Liver (tissue), 7 donors: ENCODE measurements at regions not wholly inside any gene's neighbourhood (a gene's known extent, or its start where the extent isn't known, plus 50 kb on each side); places are given as distances from the start of the nearest gene placed in this dataset.

ENCODE experiments used
- DNase-seq: peaks from one replicate; pipeline ENCODE4 v3.0.0-alpha.2; 2017; ENCODE audit warnings: low spot score
- H3K27ac ChIP-seq, 2 donors: one replicate each; pipeline ENCODE4 v1.7.0; 2013; ENCODE audit warnings: inconsistent platforms in 2 of 2, low read length in 2 of 2, control low read depth in 1 of 2, low read depth in 1 of 2, mild to moderate bottlenecking in 1 of 2
- H3K27me3 ChIP-seq, 4 donors: one replicate each; pipeline versions ENCODE4 v1.6.1 to v1.7.0; 2013; ENCODE audit warnings: low read length in 3 of 4, inconsistent platforms in 1 of 4, mild to moderate bottlenecking in 1 of 4, moderate library complexity in 1 of 4; ENCODE audit not compliant: control insufficient read depth in 4 of 4, insufficient read depth in 4 of 4
- H3K36me3 ChIP-seq, 4 donors: one replicate each; pipeline versions ENCODE4 v1.6.1 to v1.7.0; 2013; ENCODE audit warnings: low read length in 3 of 4, mild to moderate bottlenecking in 3 of 4, low read depth in 1 of 4, moderate library complexity in 1 of 4; ENCODE audit not compliant: control insufficient read depth in 4 of 4, insufficient read depth in 3 of 4
- H3K4me1 ChIP-seq, 4 donors: one replicate each; pipeline versions ENCODE4 v1.6.1 to v1.7.0; 2013; ENCODE audit warnings: low read length in 3 of 4, mild to moderate bottlenecking in 3 of 4, moderate library complexity in 1 of 4; ENCODE audit not compliant: control insufficient read depth in 4 of 4, insufficient read depth in 4 of 4
- H3K4me3 ChIP-seq, 3 donors: one replicate each; pipeline versions ENCODE4 v1.6.1 to v1.7.0; 2013; ENCODE audit warnings: low read length in 3 of 3, control low read depth in 1 of 3, low read depth in 1 of 3, mild to moderate bottlenecking in 1 of 3
- H3K9ac ChIP-seq, 2 donors: one replicate each; pipeline ENCODE4 v1.7.0; 2013; ENCODE audit warnings: low read length in 2 of 2, mild to moderate bottlenecking in 2 of 2, moderate library complexity in 2 of 2, control low read depth in 1 of 2, low read depth in 1 of 2
- H3K9me3 ChIP-seq, 4 donors: one replicate each; pipeline versions ENCODE4 v1.6.1 to v1.7.0; 2013; ENCODE audit warnings: low read length in 3 of 4; ENCODE audit not compliant: control insufficient read depth in 4 of 4
- ATF3 ChIP-seq: IDR thresholded peaks from 2 replicates; pipeline ENCODE4 v1.6.1; 2016; ENCODE audit warnings: antibody characterized with exemption
- CTCF ChIP-seq: fragments of 150-350 bp; IDR thresholded peaks from 2 replicates; pipeline ENCODE4 v1.5.1; 2017; ENCODE audit warnings: improper control_type of control experiment, low read depth, low read length; ENCODE audit not compliant: missing input control
- EGR1 ChIP-seq, 2 donors: IDR thresholded peaks; 2 replicates each; pipeline ENCODE4 v1.6.1; 2016 to 2018; ENCODE audit warnings: antibody characterized with exemption in 2 of 2, low read depth in 2 of 2
- FOXA1 ChIP-seq: IDR thresholded peaks from 2 replicates; pipeline ENCODE4 v1.6.1; 2016; ENCODE audit warnings: antibody characterized with exemption
- FOXA2 ChIP-seq: IDR thresholded peaks from 2 replicates; pipeline ENCODE4 v1.6.1; 2016; ENCODE audit warnings: antibody characterized with exemption
- GABPA ChIP-seq, 2 donors: IDR thresholded peaks in 1 of 2; conservative IDR thresholded peaks in 1 of 2; 2 replicates each; pipeline ENCODE4 v1.6.1; 2016; ENCODE audit warnings: antibody characterized with exemption in 2 of 2, mild to moderate bottlenecking in 1 of 2, moderate library complexity in 1 of 2
- HNF4A ChIP-seq, 2 donors: conservative IDR thresholded peaks; 2 replicates each; pipeline ENCODE4 v1.6.1; 2016; ENCODE audit warnings: antibody characterized with exemption in 2 of 2, mild to moderate bottlenecking in 2 of 2
- HNF4G ChIP-seq: IDR thresholded peaks from 2 replicates; pipeline ENCODE4 v1.6.1; 2016; ENCODE audit warnings: antibody characterized with exemption
- JUND ChIP-seq, 2 donors: IDR thresholded peaks; 2 replicates each; pipeline ENCODE4 v1.6.1; 2016; ENCODE audit warnings: antibody characterized with exemption in 2 of 2
- MAX ChIP-seq: IDR thresholded peaks from 2 replicates; pipeline ENCODE4 v1.6.1; 2016; ENCODE audit warnings: antibody characterized with exemption
- NR2F2 ChIP-seq: IDR thresholded peaks from 2 replicates; pipeline ENCODE4 v1.6.1; 2016; ENCODE audit warnings: antibody characterized with exemption
- RAD21 ChIP-seq, 2 donors: IDR thresholded peaks; 2 replicates each; pipeline ENCODE4 v1.6.1; 2016; ENCODE audit warnings: antibody characterized with exemption in 2 of 2, mild to moderate bottlenecking in 2 of 2
- REST ChIP-seq: IDR thresholded peaks from 2 replicates; pipeline ENCODE4 v1.6.1; 2016; ENCODE audit warnings: antibody characterized with exemption, mild to moderate bottlenecking
- RXRA ChIP-seq, 2 donors: IDR thresholded peaks; 2 replicates each; pipeline ENCODE4 v1.6.1; 2017 to 2018; ENCODE audit warnings: antibody characterized with exemption in 2 of 2, mild to moderate bottlenecking in 1 of 2
- SP1 ChIP-seq: IDR thresholded peaks from 2 replicates; pipeline ENCODE4 v1.6.1; 2018; ENCODE audit warnings: antibody characterized with exemption, mild to moderate bottlenecking
- TAF1 ChIP-seq: conservative IDR thresholded peaks from 2 replicates; pipeline ENCODE4 v1.6.1; 2016; ENCODE audit warnings: antibody characterized with exemption, mild to moderate bottlenecking
- YY1 ChIP-seq: IDR thresholded peaks from 2 replicates; pipeline ENCODE4 v1.6.1; 2016; ENCODE audit warnings: antibody characterized with exemption, mild to moderate bottlenecking
- ZBTB33 ChIP-seq: IDR thresholded peaks from 2 replicates; pipeline ENCODE4 v1.6.1; 2016; ENCODE audit warnings: antibody characterized with exemption
- donor health status: healthy.
- donor health status: healthy.
- donor health status: healthy.
- donor health status: healthy.

- Histone ChIP-seq H3K27me3 (no peaks in the 10 kb centered on the region), H3K27ac (no peak overlapping the region), H3K4me3 (no peak overlapping the region), H3K9me3 (no peaks in the 10 kb centered on the region), H3K4me1 (no peaks in the 10 kb centered on the region), H3K9ac (no peak overlapping the region), H3K36me3 (no peaks in the 10 kb centered on the region)
- DNase-seq: no peak
- TF ChIP-seq REST (no peak), SP1 (no peak), FOXA2 (no peak)
These were observed 173.9 kb downstream of the CALCRL start for GRCh38 chr2:187274146-187274545.

GRCh38 chr2:187272255-187272654 is 175.8 kb downstream of the CALCRL start:
- Histone ChIP-seq H3K9ac (no peak overlapping the region), H3K9me3 (no peaks in the 10 kb centered on the region), H3K27ac (no peak overlapping the region), H3K36me3 (no peaks in the 10 kb centered on the region), H3K4me3 (no peak overlapping the region), H3K4me1 (no peaks in the 10 kb centered on the region), H3K27me3 (no peaks in the 10 kb centered on the region)
- DNase-seq: no peak
- TF ChIP-seq ATF3: no peak
- TF ChIP-seq CTCF: no peak
- TF ChIP-seq REST: no peak
- TF ChIP-seq YY1: no peak
- TF ChIP-seq HNF4G: no peak
- TF ChIP-seq MAX: no peak
- TF ChIP-seq JUND (IDR thresholded peaks at IDR 0.05): no peak
- TF ChIP-seq FOXA1: no peak
- TF ChIP-seq NR2F2: no peak
- TF ChIP-seq RAD21 (IDR thresholded peaks at IDR 0.05): no peak
- TF ChIP-seq FOXA2: no peak
- TF ChIP-seq TAF1: no peak
- TF ChIP-seq EGR1 (IDR thresholded peaks at IDR 0.05; ENCODE audit: low read depth in 2 of 2): no peak
- TF ChIP-seq GABPA (IDR thresholded peaks at IDR 0.05 in 1 of 2, conservative IDR thresholded peaks at IDR 0.05 in 1 of 2): no peak
- TF ChIP-seq SP1: no peak
- TF ChIP-seq HNF4A (conservative IDR thresholded peaks at IDR 0.05): no peak
- TF ChIP-seq ZBTB33: no peak
- TF ChIP-seq RXRA (IDR thresholded peaks at IDR 0.05): no peak
